GM12878 (cell line): ENCODE measurements at regions not wholly inside any gene's neighbourhood (a gene's known extent, or its start where the extent isn't known, plus 50 kb on each side); places are given as distances from the start of the nearest gene placed in this dataset.

Source experiments
- GABPA ChIP-seq: IDR thresholded peaks from 2 replicates; pipeline ENCODE4 v1.6.1; 2014; ENCODE audit warnings: antibody characterized with exemption, low read depth, mild to moderate bottlenecking, inconsistent platforms
- RAD21 ChIP-seq: IDR thresholded peaks from 2 replicates; pipeline ENCODE4 v1.6.1; 2011; ENCODE audit warnings: mild to moderate bottlenecking, low read depth, low read length, moderate library complexity; ENCODE audit not compliant: insufficient read depth
- TF ChIP-seq, protein P1 (sequence below), 3 experiments: IDR thresholded peaks in 2 of 3; conservative IDR thresholded peaks in 1 of 3; 2 replicates each; pipeline ENCODE4 v1.5.1; 2011; ENCODE audit warnings: low read depth in 3 of 3, low read length in 3 of 3, mild to moderate bottlenecking in 3 of 3, control low read depth in 2 of 3, moderate library complexity in 2 of 3, inconsistent platforms in 1 of 3, mixed read lengths in 1 of 3; ENCODE audit not compliant: control insufficient read depth in 2 of 3, insufficient read depth in 1 of 3; ENCODE audit errors: extremely low read depth in 1 of 3
- TF ChIP-seq, protein P2 (sequence below): IDR thresholded peaks from 2 replicates; pipeline ENCODE4 v1.6.1; 2011; ENCODE audit warnings: low read depth, mild to moderate bottlenecking, low read length, moderate library complexity, borderline replicate concordance; ENCODE audit errors: extremely low read depth

DNA sequence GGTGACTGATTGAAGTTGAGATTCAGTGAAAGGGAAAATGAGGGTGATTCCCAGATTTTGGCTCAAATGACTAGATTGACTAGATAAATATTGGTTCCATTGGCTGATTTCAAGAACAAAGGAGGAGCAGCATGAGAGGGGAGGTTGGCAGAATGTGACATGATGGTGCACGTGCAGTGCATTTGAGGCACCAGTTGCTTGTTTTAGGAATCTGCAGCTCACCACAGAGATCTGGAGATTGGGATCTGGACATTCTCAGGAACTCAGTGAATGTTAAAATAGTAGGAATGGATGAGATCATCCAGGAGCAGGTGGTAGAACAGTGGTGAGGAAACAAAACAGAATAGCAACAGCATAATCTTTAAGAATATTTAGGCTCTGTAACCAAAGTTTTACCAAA lies 496.3 kb downstream of the DHX35 start:
- TF ChIP-seq RAD21 (no peak), GABPA (no peak)
- TF ChIP-seq, protein P1, sequence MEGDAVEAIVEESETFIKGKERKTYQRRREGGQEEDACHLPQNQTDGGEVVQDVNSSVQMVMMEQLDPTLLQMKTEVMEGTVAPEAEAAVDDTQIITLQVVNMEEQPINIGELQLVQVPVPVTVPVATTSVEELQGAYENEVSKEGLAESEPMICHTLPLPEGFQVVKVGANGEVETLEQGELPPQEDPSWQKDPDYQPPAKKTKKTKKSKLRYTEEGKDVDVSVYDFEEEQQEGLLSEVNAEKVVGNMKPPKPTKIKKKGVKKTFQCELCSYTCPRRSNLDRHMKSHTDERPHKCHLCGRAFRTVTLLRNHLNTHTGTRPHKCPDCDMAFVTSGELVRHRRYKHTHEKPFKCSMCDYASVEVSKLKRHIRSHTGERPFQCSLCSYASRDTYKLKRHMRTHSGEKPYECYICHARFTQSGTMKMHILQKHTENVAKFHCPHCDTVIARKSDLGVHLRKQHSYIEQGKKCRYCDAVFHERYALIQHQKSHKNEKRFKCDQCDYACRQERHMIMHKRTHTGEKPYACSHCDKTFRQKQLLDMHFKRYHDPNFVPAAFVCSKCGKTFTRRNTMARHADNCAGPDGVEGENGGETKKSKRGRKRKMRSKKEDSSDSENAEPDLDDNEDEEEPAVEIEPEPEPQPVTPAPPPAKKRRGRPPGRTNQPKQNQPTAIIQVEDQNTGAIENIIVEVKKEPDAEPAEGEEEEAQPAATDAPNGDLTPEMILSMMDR (IDR thresholded peaks at IDR 0.05 in 2 of 3, conservative IDR thresholded peaks at IDR 0.05 in 1 of 3; ENCODE audit: control insufficient read depth in 2 of 3, extremely low read depth in 1 of 3, insufficient read depth in 1 of 3, low read depth in 3 of 3, low read length in 3 of 3): no peak
- TF ChIP-seq, protein P2, sequence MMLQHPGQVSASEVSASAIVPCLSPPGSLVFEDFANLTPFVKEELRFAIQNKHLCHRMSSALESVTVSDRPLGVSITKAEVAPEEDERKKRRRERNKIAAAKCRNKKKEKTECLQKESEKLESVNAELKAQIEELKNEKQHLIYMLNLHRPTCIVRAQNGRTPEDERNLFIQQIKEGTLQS: no peak
